WTC11 (cell line): ENCODE measurements at regions not wholly inside any gene's neighbourhood (a gene's known extent, or its start where the extent isn't known, plus 50 kb on each side); places are given as distances from the start of the nearest gene placed in this dataset.

Experiments used
- CBFB ChIP-seq: sonication (generic); formaldehyde crosslinking; IDR thresholded peaks from 2 replicates; pipeline ENCODE4 v1.8.1; 2022; ENCODE audit warnings: mild to moderate bottlenecking, low read depth, missing genetic modification reagents
- CREB1 ChIP-seq: sonication (generic); formaldehyde crosslinking; IDR thresholded peaks from 2 replicates; pipeline ENCODE4 v1.8.0; 2023; ENCODE audit warnings: mild to moderate bottlenecking, missing genetic modification reagents
- FOXP1 ChIP-seq: sonication (generic); formaldehyde crosslinking; IDR thresholded peaks from 2 replicates; pipeline ENCODE4 v1.8.0; 2022; ENCODE audit warnings: missing genetic modification reagents, mild to moderate bottlenecking, moderate library complexity, borderline replicate concordance
- JUN ChIP-seq: sonication (generic); formaldehyde crosslinking; IDR thresholded peaks from 2 replicates; pipeline ENCODE4 v1.8.0; 2023; ENCODE audit warnings: mild to moderate bottlenecking, missing genetic modification reagents
- KAT7 ChIP-seq: sonication (generic); formaldehyde crosslinking; IDR thresholded peaks from 2 replicates; pipeline ENCODE4 v1.8.1; 2023; ENCODE audit warnings: missing genetic modification reagents, mild to moderate bottlenecking, borderline replicate concordance
- MYBL2 ChIP-seq: sonication (generic); formaldehyde crosslinking; IDR thresholded peaks from 2 replicates; pipeline ENCODE4 v1.8.1; 2023; ENCODE audit warnings: mild to moderate bottlenecking, moderate library complexity, missing genetic modification reagents
- NR3C1 ChIP-seq: sonication (generic); formaldehyde crosslinking; conservative IDR thresholded peaks from 2 replicates; pipeline ENCODE4 v1.8.1; 2023; ENCODE audit warnings: low read depth, mild to moderate bottlenecking, missing genetic modification reagents
- SMAD3 ChIP-seq: sonication (generic); formaldehyde crosslinking; IDR thresholded peaks from 2 replicates; pipeline ENCODE4 v1.8.0; 2022; ENCODE audit warnings: missing genetic modification reagents, mild to moderate bottlenecking, borderline replicate concordance
- ZNF317 ChIP-seq: sonication (generic); formaldehyde crosslinking; IDR thresholded peaks from 2 replicates; pipeline ENCODE4 v1.8.1; 2023; ENCODE audit warnings: low read depth, mild to moderate bottlenecking, moderate library complexity, missing genetic modification reagents, borderline replicate concordance
- TF ChIP-seq, protein P1 (sequence below): fragments of 200-600 bp; IDR thresholded peaks from 2 replicates; pipeline ENCODE4 v1.8.0; 2022; ENCODE audit warnings: antibody characterized with exemption
- TF ChIP-seq, protein P2 (sequence below): sonication (generic); formaldehyde crosslinking; conservative IDR thresholded peaks from 2 replicates; pipeline ENCODE4 v1.8.1; 2022; ENCODE audit warnings: mild to moderate bottlenecking, missing genetic modification reagents
- TF ChIP-seq, protein P3 (sequence below): sonication (generic); formaldehyde crosslinking; IDR thresholded peaks from 2 replicates; pipeline ENCODE4 v1.8.0; 2022; ENCODE audit warnings: mild to moderate bottlenecking, missing genetic modification reagents
- TF ChIP-seq, protein P4 (sequence below): sonication (generic); formaldehyde crosslinking; IDR thresholded peaks from 2 replicates; pipeline ENCODE4 v1.8.1; 2023; ENCODE audit warnings: mild to moderate bottlenecking, missing genetic modification reagents, borderline replicate concordance
- TF ChIP-seq, protein P5 (sequence below): fragments of 250-450 bp; sonication (Bioruptor Pico); IDR thresholded peaks from 2 replicates; pipeline ENCODE4 v2.1.2; 2022; ENCODE audit warnings: mild to moderate bottlenecking, moderate library complexity

DNA sequence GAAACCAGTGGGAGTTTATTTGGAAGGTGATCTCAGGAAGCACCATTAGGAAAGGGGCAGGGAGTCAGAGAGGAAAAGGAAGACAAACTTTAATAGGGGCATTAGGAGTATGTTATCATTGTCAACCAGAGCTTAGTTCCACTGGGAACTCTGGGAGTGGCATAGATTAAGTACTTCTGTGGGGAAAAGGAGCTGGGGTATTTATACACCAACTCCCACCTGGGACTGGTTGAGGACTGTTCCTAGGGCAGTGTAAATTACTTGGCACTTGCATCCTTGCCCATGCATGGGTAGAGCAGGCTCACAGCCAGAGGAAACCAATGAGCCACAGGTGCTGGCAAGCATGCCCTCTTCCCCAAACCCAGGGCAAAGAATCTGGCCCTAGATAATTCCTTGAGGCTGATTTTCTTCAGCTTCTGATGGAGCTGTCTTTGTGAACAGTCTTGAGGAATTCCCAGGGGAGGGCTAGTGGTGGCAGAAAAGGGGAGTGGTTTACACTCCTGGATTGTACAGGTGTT lies 541.2 kb downstream of the MIAT start:
- TF ChIP-seq, protein P1, sequence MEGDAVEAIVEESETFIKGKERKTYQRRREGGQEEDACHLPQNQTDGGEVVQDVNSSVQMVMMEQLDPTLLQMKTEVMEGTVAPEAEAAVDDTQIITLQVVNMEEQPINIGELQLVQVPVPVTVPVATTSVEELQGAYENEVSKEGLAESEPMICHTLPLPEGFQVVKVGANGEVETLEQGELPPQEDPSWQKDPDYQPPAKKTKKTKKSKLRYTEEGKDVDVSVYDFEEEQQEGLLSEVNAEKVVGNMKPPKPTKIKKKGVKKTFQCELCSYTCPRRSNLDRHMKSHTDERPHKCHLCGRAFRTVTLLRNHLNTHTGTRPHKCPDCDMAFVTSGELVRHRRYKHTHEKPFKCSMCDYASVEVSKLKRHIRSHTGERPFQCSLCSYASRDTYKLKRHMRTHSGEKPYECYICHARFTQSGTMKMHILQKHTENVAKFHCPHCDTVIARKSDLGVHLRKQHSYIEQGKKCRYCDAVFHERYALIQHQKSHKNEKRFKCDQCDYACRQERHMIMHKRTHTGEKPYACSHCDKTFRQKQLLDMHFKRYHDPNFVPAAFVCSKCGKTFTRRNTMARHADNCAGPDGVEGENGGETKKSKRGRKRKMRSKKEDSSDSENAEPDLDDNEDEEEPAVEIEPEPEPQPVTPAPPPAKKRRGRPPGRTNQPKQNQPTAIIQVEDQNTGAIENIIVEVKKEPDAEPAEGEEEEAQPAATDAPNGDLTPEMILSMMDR = no peak
- TF ChIP-seq, protein P2, sequence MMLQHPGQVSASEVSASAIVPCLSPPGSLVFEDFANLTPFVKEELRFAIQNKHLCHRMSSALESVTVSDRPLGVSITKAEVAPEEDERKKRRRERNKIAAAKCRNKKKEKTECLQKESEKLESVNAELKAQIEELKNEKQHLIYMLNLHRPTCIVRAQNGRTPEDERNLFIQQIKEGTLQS (CRISPR knock-in tag) = no peak
- TF ChIP-seq, protein P3, sequence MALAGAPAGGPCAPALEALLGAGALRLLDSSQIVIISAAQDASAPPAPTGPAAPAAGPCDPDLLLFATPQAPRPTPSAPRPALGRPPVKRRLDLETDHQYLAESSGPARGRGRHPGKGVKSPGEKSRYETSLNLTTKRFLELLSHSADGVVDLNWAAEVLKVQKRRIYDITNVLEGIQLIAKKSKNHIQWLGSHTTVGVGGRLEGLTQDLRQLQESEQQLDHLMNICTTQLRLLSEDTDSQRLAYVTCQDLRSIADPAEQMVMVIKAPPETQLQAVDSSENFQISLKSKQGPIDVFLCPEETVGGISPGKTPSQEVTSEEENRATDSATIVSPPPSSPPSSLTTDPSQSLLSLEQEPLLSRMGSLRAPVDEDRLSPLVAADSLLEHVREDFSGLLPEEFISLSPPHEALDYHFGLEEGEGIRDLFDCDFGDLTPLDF (CRISPR knock-in tag) = no peak
- no peak for TF ChIP-seq JUN
- TF ChIP-seq, protein P4, sequence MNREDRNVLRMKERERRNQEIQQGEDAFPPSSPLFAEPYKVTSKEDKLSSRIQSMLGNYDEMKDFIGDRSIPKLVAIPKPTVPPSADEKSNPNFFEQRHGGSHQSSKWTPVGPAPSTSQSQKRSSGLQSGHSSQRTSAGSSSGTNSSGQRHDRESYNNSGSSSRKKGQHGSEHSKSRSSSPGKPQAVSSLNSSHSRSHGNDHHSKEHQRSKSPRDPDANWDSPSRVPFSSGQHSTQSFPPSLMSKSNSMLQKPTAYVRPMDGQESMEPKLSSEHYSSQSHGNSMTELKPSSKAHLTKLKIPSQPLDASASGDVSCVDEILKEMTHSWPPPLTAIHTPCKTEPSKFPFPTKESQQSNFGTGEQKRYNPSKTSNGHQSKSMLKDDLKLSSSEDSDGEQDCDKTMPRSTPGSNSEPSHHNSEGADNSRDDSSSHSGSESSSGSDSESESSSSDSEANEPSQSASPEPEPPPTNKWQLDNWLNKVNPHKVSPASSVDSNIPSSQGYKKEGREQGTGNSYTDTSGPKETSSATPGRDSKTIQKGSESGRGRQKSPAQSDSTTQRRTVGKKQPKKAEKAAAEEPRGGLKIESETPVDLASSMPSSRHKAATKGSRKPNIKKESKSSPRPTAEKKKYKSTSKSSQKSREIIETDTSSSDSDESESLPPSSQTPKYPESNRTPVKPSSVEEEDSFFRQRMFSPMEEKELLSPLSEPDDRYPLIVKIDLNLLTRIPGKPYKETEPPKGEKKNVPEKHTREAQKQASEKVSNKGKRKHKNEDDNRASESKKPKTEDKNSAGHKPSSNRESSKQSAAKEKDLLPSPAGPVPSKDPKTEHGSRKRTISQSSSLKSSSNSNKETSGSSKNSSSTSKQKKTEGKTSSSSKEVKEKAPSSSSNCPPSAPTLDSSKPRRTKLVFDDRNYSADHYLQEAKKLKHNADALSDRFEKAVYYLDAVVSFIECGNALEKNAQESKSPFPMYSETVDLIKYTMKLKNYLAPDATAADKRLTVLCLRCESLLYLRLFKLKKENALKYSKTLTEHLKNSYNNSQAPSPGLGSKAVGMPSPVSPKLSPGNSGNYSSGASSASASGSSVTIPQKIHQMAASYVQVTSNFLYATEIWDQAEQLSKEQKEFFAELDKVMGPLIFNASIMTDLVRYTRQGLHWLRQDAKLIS (CRISPR knock-in tag) = no peak
- TF ChIP-seq CBFB = no peak
- TF ChIP-seq NR3C1 (CRISPR knock-in tag) = no peak
- TF ChIP-seq MYBL2 (CRISPR knock-in tag) = no peak
- TF ChIP-seq ZNF317 (CRISPR knock-in tag) = no peak
- TF ChIP-seq, protein P5, sequence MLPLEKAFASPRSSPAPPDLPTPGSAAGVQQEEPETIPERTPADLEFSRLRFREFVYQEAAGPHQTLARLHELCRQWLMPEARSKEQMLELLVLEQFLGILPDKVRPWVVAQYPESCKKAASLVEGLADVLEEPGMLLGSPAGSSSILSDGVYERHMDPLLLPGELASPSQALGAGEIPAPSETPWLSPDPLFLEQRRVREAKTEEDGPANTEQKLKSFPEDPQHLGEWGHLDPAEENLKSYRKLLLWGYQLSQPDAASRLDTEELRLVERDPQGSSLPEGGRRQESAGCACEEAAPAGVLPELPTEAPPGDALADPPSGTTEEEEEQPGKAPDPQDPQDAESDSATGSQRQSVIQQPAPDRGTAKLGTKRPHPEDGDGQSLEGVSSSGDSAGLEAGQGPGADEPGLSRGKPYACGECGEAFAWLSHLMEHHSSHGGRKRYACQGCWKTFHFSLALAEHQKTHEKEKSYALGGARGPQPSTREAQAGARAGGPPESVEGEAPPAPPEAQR (CRISPR knock-in tag) = no peak
- no peak for TF ChIP-seq FOXP1 (CRISPR knock-in tag)
- TF ChIP-seq CREB1 (CRISPR knock-in tag) = no peak
- no peak for TF ChIP-seq KAT7 (CRISPR knock-in tag)
- no peak for TF ChIP-seq SMAD3 (CRISPR knock-in tag)
